ENCODE measurements at regions not wholly inside any gene's neighbourhood (a gene's known extent, or its start where the extent isn't known, plus 50 kb on each side); places are given as distances from the start of the nearest gene placed in this dataset.
"Not testable (repeated sequence)": the region's sequence is repeated elsewhere in the genome, so short reads cannot be mapped to it uniquely, and the experiment has no call there.

- H2BK12ac ChIP-seq (ENCODE audit: low read length); H3K9ac ChIP-seq (ENCODE audit: low read depth, low read length, poor library complexity); H2BK15ac ChIP-seq (ENCODE audit: low read length); H3K79me1 ChIP-seq (ENCODE audit: low read depth, low read length); H3K14ac ChIP-seq (ENCODE audit: low read length); H3K4ac ChIP-seq (ENCODE audit: low read length); H2AK5ac ChIP-seq (ENCODE audit: low read depth, low read length); H4K91ac ChIP-seq (ENCODE audit: low read depth, low read length, poor library complexity); H2BK5ac ChIP-seq (ENCODE audit: low read length); H3K9me3 ChIP-seq (replicated peaks in 1 of 2; ENCODE audit: control insufficient read depth in 2 of 2, insufficient read depth in 1 of 2, low read depth in 1 of 2, low read length in 2 of 2); H3K4me1 ChIP-seq (ENCODE audit: control insufficient read depth in 2 of 2, insufficient read depth in 1 of 2, low read depth in 1 of 2, low read length in 2 of 2); H3K27ac ChIP-seq (replicated peaks; ENCODE audit: low read length); H3K18ac ChIP-seq (ENCODE audit: low read length); H4K8ac ChIP-seq (ENCODE audit: low read depth, low read length); H2AFZ ChIP-seq (ENCODE audit: low read length); H3K36me3 ChIP-seq (replicated peaks in 1 of 2; ENCODE audit: control insufficient read depth in 2 of 2, insufficient read depth in 2 of 2, low read length in 2 of 2); DNase-seq (ENCODE audit: low spot score); H2BK120ac ChIP-seq (ENCODE audit: low read depth, low read length); H3K23ac ChIP-seq (ENCODE audit: low read depth, low read length, poor library complexity); H3K27me3 ChIP-seq (ENCODE audit: control insufficient read depth in 3 of 3, insufficient read depth in 3 of 3, low read depth in 1 of 3, low read length in 3 of 3): not testable (repeated sequence)
- Histone ChIP-seq H3K4me2 (ENCODE audit: insufficient read depth, low read length, poor library complexity, severe bottlenecking) (peak overlapping the region; percentile 33), H3K4me3 (ENCODE audit: low read length in 2 of 2) (peak overlapping the region in 1 of 2 donors; percentile 74)
- no CpG with 5 or more reads among the region's 40 CpGs for WGBS, 2 donors (ENCODE audit: extremely low coverage in 2 of 2, insufficient read length in 2 of 2, insufficient replicate concordance in 1 of 2)
Measured at GRCh38 chr1:228635304-228635703, 100.0 kb upstream of the RHOU start.

- not testable (repeated sequence) for DNase-seq (ENCODE audit: low spot score); H3K27me3 ChIP-seq (ENCODE audit: control insufficient read depth in 3 of 3, insufficient read depth in 3 of 3, low read depth in 1 of 3, low read length in 3 of 3); H2BK15ac ChIP-seq (ENCODE audit: low read length); H3K14ac ChIP-seq (ENCODE audit: low read length); H4K91ac ChIP-seq (ENCODE audit: low read depth, low read length, poor library complexity); H3K9ac ChIP-seq (ENCODE audit: low read depth, low read length, poor library complexity); H4K8ac ChIP-seq (ENCODE audit: low read depth, low read length); H3K9me3 ChIP-seq (replicated peaks in 1 of 2; ENCODE audit: control insufficient read depth in 2 of 2, insufficient read depth in 1 of 2, low read depth in 1 of 2, low read length in 2 of 2); H3K27ac ChIP-seq (replicated peaks; ENCODE audit: low read length); H3K36me3 ChIP-seq (replicated peaks in 1 of 2; ENCODE audit: control insufficient read depth in 2 of 2, insufficient read depth in 2 of 2, low read length in 2 of 2); H3K4me1 ChIP-seq (ENCODE audit: control insufficient read depth in 2 of 2, insufficient read depth in 1 of 2, low read depth in 1 of 2, low read length in 2 of 2); H2AFZ ChIP-seq (ENCODE audit: low read length); H3K79me1 ChIP-seq (ENCODE audit: low read depth, low read length); H3K4ac ChIP-seq (ENCODE audit: low read length); H3K18ac ChIP-seq (ENCODE audit: low read length); H3K23ac ChIP-seq (ENCODE audit: low read depth, low read length, poor library complexity); H2BK12ac ChIP-seq (ENCODE audit: low read length); H2AK5ac ChIP-seq (ENCODE audit: low read depth, low read length); H2BK5ac ChIP-seq (ENCODE audit: low read length); H2BK120ac ChIP-seq (ENCODE audit: low read depth, low read length)
- Histone ChIP-seq H3K4me3 (ENCODE audit: low read length in 2 of 2) (peak overlapping the region in 1 of 2 donors; percentile 72), H3K4me2 (ENCODE audit: insufficient read depth, low read length, poor library complexity, severe bottlenecking) (peak overlapping the region; percentile 25)
- no CpG with 5 or more reads among the region's 39 CpGs for WGBS, 2 donors (ENCODE audit: extremely low coverage in 2 of 2, insufficient read length in 2 of 2, insufficient replicate concordance in 1 of 2)
Measured at GRCh38 chr1:228637529-228637928, 97.8 kb upstream of the RHOU start.

DNA sequence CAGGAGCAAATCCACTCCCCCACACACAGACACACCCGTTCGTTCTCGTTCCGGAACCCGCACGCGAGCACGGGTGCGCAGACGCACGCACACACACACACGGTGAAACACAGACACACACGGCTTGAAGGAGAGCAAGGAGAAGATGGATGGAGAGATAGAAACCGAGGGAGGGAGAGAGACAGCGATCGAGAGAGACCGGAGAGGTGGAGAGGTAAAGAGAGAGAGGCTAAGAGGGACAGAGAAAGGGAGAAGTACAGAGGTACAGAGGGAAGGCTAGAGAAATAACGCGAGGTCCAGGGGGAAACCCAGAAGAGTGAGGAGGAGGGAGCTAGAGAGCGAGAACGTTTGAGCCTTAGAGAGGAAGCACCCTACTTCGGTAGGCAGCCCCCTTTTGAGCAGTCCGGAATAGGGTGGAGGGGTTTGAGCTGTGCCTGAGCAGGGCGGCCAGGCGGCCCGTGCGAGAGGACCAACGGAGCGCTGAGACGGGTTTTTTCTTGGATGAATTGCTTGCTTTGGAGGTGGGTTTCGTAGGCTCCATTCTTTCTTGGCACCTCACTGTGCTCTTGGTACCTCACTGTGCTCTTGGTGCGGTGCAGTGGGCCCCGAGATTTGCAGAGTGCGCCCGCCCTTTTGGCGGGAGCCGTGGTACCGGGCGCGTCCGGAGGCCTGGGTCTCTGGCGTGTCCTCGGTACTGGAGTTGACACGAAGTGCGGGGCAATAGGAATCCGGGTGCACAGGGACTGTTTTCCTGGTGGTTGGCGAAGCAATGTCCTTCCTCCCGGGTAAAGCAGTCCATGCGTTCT is 88.4 kb upstream of the RHOU start:
- peak overlapping the region; percentile 21 for H3K14ac ChIP-seq (ENCODE audit: low read length)
- H3K27me3 ChIP-seq (ENCODE audit: control insufficient read depth in 3 of 3, insufficient read depth in 3 of 3, low read depth in 1 of 3, low read length in 3 of 3) = peaks cover 13 to 42% (median 40%) of the 10 kb centered on the region in 3 experiments
- H3K79me1 ChIP-seq (ENCODE audit: low read depth, low read length) = no peaks in the 10 kb centered on the region
- no peak overlapping the region for H2BK120ac ChIP-seq (ENCODE audit: low read depth, low read length)
- no CpG with 5 or more reads among the region's 49 CpGs for WGBS, 2 donors (ENCODE audit: extremely low coverage in 2 of 2, insufficient read length in 2 of 2, insufficient replicate concordance in 1 of 2)
- peak overlapping the region; percentile 70 for H3K9ac ChIP-seq (ENCODE audit: low read depth, low read length, poor library complexity)
- H3K4me3 ChIP-seq (ENCODE audit: low read length in 2 of 2) = peak overlapping the region; percentile 81 to 89
- DNase-seq (ENCODE audit: low spot score) = peak; percentile 27
- H2BK5ac ChIP-seq (ENCODE audit: low read length) = no peak overlapping the region
- H2BK12ac ChIP-seq (ENCODE audit: low read length) = no peak overlapping the region
- peak overlapping the region; percentile 91 for H3K23ac ChIP-seq (ENCODE audit: low read depth, low read length, poor library complexity)
- H3K18ac ChIP-seq (ENCODE audit: low read length) = peak overlapping the region; percentile 76
- no peak overlapping the region for H2AK5ac ChIP-seq (ENCODE audit: low read depth, low read length)
- no peaks in the 10 kb centered on the region for H3K9me3 ChIP-seq (replicated peaks in 1 of 2; ENCODE audit: control insufficient read depth in 2 of 2, insufficient read depth in 1 of 2, low read depth in 1 of 2, low read length in 2 of 2)
- no peak overlapping the region for H3K4ac ChIP-seq (ENCODE audit: low read length)
- H2AFZ ChIP-seq (ENCODE audit: low read length) = peak overlapping the region; percentile 75
- no peak overlapping the region for H3K27ac ChIP-seq (replicated peaks; ENCODE audit: low read length)
- no peaks in the 10 kb centered on the region for H3K36me3 ChIP-seq (replicated peaks in 1 of 2; ENCODE audit: control insufficient read depth in 2 of 2, insufficient read depth in 2 of 2, low read length in 2 of 2)
- peak overlapping the region; percentile 96 for H3K4me2 ChIP-seq (ENCODE audit: insufficient read depth, low read length, poor library complexity, severe bottlenecking)
- H2BK15ac ChIP-seq (ENCODE audit: low read length) = no peak overlapping the region
- H4K8ac ChIP-seq (ENCODE audit: low read depth, low read length) = no peak overlapping the region
- H4K91ac ChIP-seq (ENCODE audit: low read depth, low read length, poor library complexity) = no peak overlapping the region
- H3K4me1 ChIP-seq (ENCODE audit: control insufficient read depth in 2 of 2, insufficient read depth in 1 of 2, low read depth in 1 of 2, low read length in 2 of 2) = no peaks in the 10 kb centered on the region

DNA sequence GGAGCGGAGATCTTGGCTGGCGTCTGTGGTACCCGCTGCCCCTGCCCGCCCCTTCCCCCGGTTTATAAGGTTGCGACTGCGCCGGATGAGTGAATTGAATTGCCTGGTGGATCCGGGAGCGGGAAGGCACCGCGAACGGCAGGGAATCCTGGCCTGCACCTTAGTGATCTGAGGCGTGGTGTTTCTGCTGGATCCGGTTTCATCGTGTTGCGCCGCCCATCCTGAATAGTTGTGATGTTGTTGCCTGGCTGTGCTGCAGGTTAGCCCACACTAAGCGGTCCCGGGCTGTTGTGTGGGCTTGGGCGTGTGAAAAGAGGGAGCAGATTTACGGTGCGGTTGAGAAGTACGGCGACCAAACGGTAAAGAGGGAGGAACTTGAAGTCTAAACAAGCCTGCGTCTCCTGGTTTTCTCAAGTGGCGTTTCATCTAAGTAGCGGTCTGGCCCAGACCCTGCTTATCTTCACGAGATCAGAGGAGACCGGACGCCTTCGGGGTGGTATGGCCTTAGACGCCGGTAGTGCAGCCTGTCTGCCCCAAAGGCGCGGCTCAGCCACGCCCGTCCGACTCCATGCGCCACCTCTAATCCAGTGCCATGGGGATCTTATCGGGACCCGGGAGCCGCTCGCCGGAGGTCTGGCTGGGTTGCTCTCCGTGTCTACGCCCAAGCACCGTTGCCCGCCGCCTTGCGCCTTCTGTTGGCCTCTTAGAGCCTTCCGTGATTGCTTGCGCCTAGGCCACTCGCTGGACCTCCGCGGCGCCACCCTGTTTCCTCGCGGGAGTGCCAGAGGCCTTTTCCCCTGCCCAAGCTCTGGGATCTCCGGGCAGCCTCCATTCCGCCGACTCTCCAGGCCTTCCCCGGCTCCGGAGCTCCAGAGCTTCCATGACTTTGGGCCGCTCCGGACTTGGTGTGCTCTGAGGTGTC is 87.5 kb upstream of the RHOU start:
- DNase-seq (ENCODE audit: low spot score) = peak; percentile 52
- H3K36me3 ChIP-seq (replicated peaks in 1 of 2; ENCODE audit: control insufficient read depth in 2 of 2, insufficient read depth in 2 of 2, low read length in 2 of 2) = no peaks in the 10 kb centered on the region
- no peaks in the 10 kb centered on the region for H3K4me1 ChIP-seq (ENCODE audit: control insufficient read depth in 2 of 2, insufficient read depth in 1 of 2, low read depth in 1 of 2, low read length in 2 of 2)
- peak overlapping the region; percentile 29 for H3K23ac ChIP-seq (ENCODE audit: low read depth, low read length, poor library complexity)
- H2AFZ ChIP-seq (ENCODE audit: low read length) = peak overlapping the region; percentile 75
- no CpG with 5 or more reads among the region's 67 CpGs for WGBS, 2 donors (ENCODE audit: extremely low coverage in 2 of 2, insufficient read length in 2 of 2, insufficient replicate concordance in 1 of 2)
- H3K4me3 ChIP-seq (ENCODE audit: low read length in 2 of 2) = peak overlapping the region; percentile 81 to 89
- no peak overlapping the region for H4K91ac ChIP-seq (ENCODE audit: low read depth, low read length, poor library complexity)
- H3K79me1 ChIP-seq (ENCODE audit: low read depth, low read length) = no peaks in the 10 kb centered on the region
- H3K27ac ChIP-seq (replicated peaks; ENCODE audit: low read length) = no peak overlapping the region
- no peak overlapping the region for H3K14ac ChIP-seq (ENCODE audit: low read length)
- peak overlapping the region; percentile 96 for H3K4me2 ChIP-seq (ENCODE audit: insufficient read depth, low read length, poor library complexity, severe bottlenecking)
- no peak overlapping the region for H3K4ac ChIP-seq (ENCODE audit: low read length)
- H2BK120ac ChIP-seq (ENCODE audit: low read depth, low read length) = no peak overlapping the region
- peak overlapping the region; percentile 38 for H3K9ac ChIP-seq (ENCODE audit: low read depth, low read length, poor library complexity)
- H3K9me3 ChIP-seq (replicated peaks in 1 of 2; ENCODE audit: control insufficient read depth in 2 of 2, insufficient read depth in 1 of 2, low read depth in 1 of 2, low read length in 2 of 2) = no peaks in the 10 kb centered on the region
- no peak overlapping the region for H2AK5ac ChIP-seq (ENCODE audit: low read depth, low read length)
- H2BK12ac ChIP-seq (ENCODE audit: low read length) = no peak overlapping the region
- no peak overlapping the region for H4K8ac ChIP-seq (ENCODE audit: low read depth, low read length)
- H2BK5ac ChIP-seq (ENCODE audit: low read length) = no peak overlapping the region
- peak overlapping the region; percentile 76 for H3K18ac ChIP-seq (ENCODE audit: low read length)
- peaks cover 13 to 42% (median 40%) of the 10 kb centered on the region in 3 experiments for H3K27me3 ChIP-seq (ENCODE audit: control insufficient read depth in 3 of 3, insufficient read depth in 3 of 3, low read depth in 1 of 3, low read length in 3 of 3)
- no peak overlapping the region for H2BK15ac ChIP-seq (ENCODE audit: low read length)
